Chondrocyte (in vitro differentiated cells): ENCODE measurements at regions not wholly inside any gene's neighbourhood (a gene's known extent, or its start where the extent isn't known, plus 50 kb on each side); places are given as distances from the start of the nearest gene placed in this dataset.

Source experiments
- DNase-seq: peaks from one replicate; pipeline ENCODE4 v3.0.0; 2021; ENCODE audit warnings: mixed read lengths, low spot score
- H3K27ac Mint-ChIP-seq: one replicate; pipeline ENCODE4 v1.8.0; 2021; ENCODE audit warnings: mild to moderate bottlenecking, moderate library complexity, mixed read lengths; ENCODE audit not compliant: unreplicated experiment
- H3K27me3 Mint-ChIP-seq: 2 replicates; pipeline ENCODE4 v1.8.0; 2021; ENCODE audit warnings: low read depth, mixed read lengths
- H3K36me3 Mint-ChIP-seq: 2 replicates; pipeline ENCODE4 v1.8.0; 2021; ENCODE audit warnings: low read depth, mixed read lengths
- H3K4me1 Mint-ChIP-seq: 2 replicates; pipeline ENCODE4 v1.8.0; 2021; ENCODE audit warnings: low read depth, mild to moderate bottlenecking, mixed read lengths
- H3K4me3 Mint-ChIP-seq: one replicate; pipeline ENCODE4 v1.8.0; 2021; ENCODE audit warnings: mild to moderate bottlenecking, moderate library complexity, mixed read lengths; ENCODE audit not compliant: unreplicated experiment
- H3K9me3 Mint-ChIP-seq: 2 replicates; pipeline ENCODE4 v1.8.0; 2021; ENCODE audit warnings: low read depth, mixed read lengths
- TF ChIP-seq, protein P1 (sequence below): fragments of 200-600 bp; sonication (generic); IDR thresholded peaks from 2 replicates; pipeline ENCODE4 v1.5.0; 2021; ENCODE audit warnings: antibody characterized with exemption, mild to moderate bottlenecking, moderate library complexity

GRCh38 chr10:60536529-60537114, 146.9 kb upstream of the ANK3 start:
- H3K27me3 Mint-ChIP-seq, result no peaks in the 10 kb centered on the region
- TF ChIP-seq, protein P1, sequence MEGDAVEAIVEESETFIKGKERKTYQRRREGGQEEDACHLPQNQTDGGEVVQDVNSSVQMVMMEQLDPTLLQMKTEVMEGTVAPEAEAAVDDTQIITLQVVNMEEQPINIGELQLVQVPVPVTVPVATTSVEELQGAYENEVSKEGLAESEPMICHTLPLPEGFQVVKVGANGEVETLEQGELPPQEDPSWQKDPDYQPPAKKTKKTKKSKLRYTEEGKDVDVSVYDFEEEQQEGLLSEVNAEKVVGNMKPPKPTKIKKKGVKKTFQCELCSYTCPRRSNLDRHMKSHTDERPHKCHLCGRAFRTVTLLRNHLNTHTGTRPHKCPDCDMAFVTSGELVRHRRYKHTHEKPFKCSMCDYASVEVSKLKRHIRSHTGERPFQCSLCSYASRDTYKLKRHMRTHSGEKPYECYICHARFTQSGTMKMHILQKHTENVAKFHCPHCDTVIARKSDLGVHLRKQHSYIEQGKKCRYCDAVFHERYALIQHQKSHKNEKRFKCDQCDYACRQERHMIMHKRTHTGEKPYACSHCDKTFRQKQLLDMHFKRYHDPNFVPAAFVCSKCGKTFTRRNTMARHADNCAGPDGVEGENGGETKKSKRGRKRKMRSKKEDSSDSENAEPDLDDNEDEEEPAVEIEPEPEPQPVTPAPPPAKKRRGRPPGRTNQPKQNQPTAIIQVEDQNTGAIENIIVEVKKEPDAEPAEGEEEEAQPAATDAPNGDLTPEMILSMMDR, result no peak
- DNase-seq, result no peak
- no peaks in the 10 kb centered on the region for H3K9me3 Mint-ChIP-seq
- H3K36me3 Mint-ChIP-seq, result no peaks in the 10 kb centered on the region
- H3K4me3 Mint-ChIP-seq, result no peak overlapping the region
- peaks cover 37% of the 10 kb centered on the region for H3K4me1 Mint-ChIP-seq
- no peak overlapping the region for H3K27ac Mint-ChIP-seq

DNA sequence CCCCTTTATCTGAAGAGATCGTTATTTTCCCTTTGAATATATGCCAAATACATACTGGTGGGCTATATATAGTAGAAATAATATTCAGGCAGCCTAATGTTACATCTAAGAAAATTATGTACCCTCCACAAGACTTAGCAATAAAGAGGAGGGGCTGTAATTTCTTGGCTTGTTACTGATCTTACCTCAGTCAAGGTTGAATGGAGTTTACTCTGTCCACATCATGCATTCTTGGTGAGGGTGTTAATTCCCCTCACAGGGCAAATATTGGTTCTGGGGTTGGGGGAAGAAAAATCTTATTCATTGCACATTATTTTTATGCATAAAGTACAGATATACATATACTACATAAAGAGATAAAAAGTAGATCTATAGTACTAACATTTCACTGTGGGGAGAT, 145.8 kb upstream of the ANK3 start:
- Mint-ChIP-seq H3K27ac (no peak overlapping the region), H3K9me3 (no peaks in the 10 kb centered on the region), H3K4me1 (peaks cover 28% of the 10 kb centered on the region), H3K4me3 (no peak overlapping the region), H3K27me3 (no peaks in the 10 kb centered on the region), H3K36me3 (no peaks in the 10 kb centered on the region)
- TF ChIP-seq, protein P1, result no peak
- no peak for DNase-seq

DNA sequence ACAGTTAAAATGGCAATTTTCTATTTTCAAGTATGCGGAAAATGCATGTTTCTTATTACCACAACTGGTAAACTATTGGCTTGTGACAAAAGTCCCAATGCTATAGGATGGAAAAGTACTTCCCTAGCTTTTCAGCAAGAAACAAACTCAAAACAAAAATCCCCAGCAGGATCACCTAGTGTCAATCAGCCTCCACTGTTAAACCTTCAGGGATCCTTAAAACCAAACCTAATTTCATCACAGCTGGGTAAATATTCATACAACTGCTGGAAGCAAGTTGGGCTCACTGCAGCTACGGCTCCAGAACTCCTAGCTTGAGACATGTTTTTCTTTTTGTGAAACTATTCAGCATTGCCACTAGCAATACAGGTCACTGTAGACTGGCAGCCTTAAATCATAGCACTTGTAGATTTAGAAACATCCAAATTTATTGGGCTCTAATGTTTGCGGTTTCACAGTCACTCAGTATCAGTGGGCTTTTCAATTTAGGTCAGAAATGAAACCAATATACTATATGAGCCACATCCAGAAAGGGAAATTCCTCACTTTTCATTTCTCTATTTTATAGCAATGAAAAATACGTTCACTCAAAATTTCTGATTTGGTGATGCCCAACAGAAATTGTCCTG, 145.2 kb upstream of the ANK3 start:
- H3K27me3 Mint-ChIP-seq, result no peaks in the 10 kb centered on the region
- H3K9me3 Mint-ChIP-seq, result no peaks in the 10 kb centered on the region
- peaks cover 29% of the 10 kb centered on the region for H3K4me1 Mint-ChIP-seq
- H3K36me3 Mint-ChIP-seq, result no peaks in the 10 kb centered on the region
- H3K27ac Mint-ChIP-seq, result no peak overlapping the region
- DNase-seq, result no peak
- TF ChIP-seq, protein P1, result no peak
- no peak overlapping the region for H3K4me3 Mint-ChIP-seq

- Mint-ChIP-seq H3K27me3 (no peaks in the 10 kb centered on the region), H3K4me3 (no peak overlapping the region), H3K27ac (no peak overlapping the region), H3K9me3 (no peaks in the 10 kb centered on the region), H3K4me1 (peaks cover 25% of the 10 kb centered on the region), H3K36me3 (no peaks in the 10 kb centered on the region)
- TF ChIP-seq, protein P1, result no peak
- DNase-seq, result no peak
Observed at GRCh38 chr10:60532696-60533468, 143.2 kb upstream of the ANK3 start.

GRCh38 chr10:60531006-60531405, 141.3 kb upstream of the ANK3 start:
- DNase-seq, result no peak
- peaks cover 24% of the 10 kb centered on the region for H3K4me1 Mint-ChIP-seq
- no peaks in the 10 kb centered on the region for H3K27me3 Mint-ChIP-seq
- H3K36me3 Mint-ChIP-seq, result no peaks in the 10 kb centered on the region
- TF ChIP-seq, protein P1, result no peak
- no peak overlapping the region for H3K27ac Mint-ChIP-seq
- no peak overlapping the region for H3K4me3 Mint-ChIP-seq
- no peaks in the 10 kb centered on the region for H3K9me3 Mint-ChIP-seq
